Left ventricle myocardium inferior (tissue), 1 donor: ENCODE measurements at regions not wholly inside any gene's neighbourhood (a gene's known extent, or its start where the extent isn't known, plus 50 kb on each side); places are given as distances from the start of the nearest gene placed in this dataset.

Source experiments
- DNase-seq: peaks from one replicate; pipeline ENCODE4 v3.0.0-alpha.2; 2020
- H3K27ac ChIP-seq: fragments of 200-600 bp; replicated peaks from 2 replicates; pipeline ENCODE4 v1.8.0; 2021
- H3K27me3 ChIP-seq: fragments of 200-600 bp; 2 replicates; pipeline ENCODE4 v1.8.0; 2021; ENCODE audit warnings: low read depth
- H3K36me3 ChIP-seq: fragments of 200-600 bp; 2 replicates; pipeline ENCODE4 v1.8.0; 2021
- H3K4me1 ChIP-seq: fragments of 200-600 bp; 2 replicates; pipeline ENCODE4 v1.8.0; 2021
- H3K4me3 ChIP-seq: fragments of 200-600 bp; 2 replicates; pipeline ENCODE4 v1.8.0; 2021; ENCODE audit warnings: mild to moderate bottlenecking, moderate library complexity
- H3K9me3 ChIP-seq: fragments of 200-600 bp; replicated peaks from 2 replicates; pipeline ENCODE4 v1.8.0; 2021
- CTCF ChIP-seq: fragments of 200-600 bp; IDR thresholded peaks from 2 replicates; pipeline ENCODE4 v1.8.0; 2021; ENCODE audit warnings: antibody characterized with exemption, mild to moderate bottlenecking, borderline replicate concordance
- intact Hi-C: fragments of 100-400 bp; cut with micrococcal nuclease; formaldehyde crosslinking; loops from one replicate; pipeline ENCODE4 v1.11.0; 2022
- donor health status: DM: no; HTN: yes; CAD: no; lungs with severe emphysema.

- H3K9me3 ChIP-seq: no peaks in the 10 kb centered on the region
- no peak overlapping the region for H3K4me3 ChIP-seq
- no peak overlapping the region for H3K27ac ChIP-seq
- TF ChIP-seq CTCF: no peak
- DNase-seq: no peak
- H3K36me3 ChIP-seq: no peaks in the 10 kb centered on the region
- intact Hi-C loops: no loop called here
- no peaks in the 10 kb centered on the region for H3K27me3 ChIP-seq
- H3K4me1 ChIP-seq: no peaks in the 10 kb centered on the region
Measured at GRCh38 chr2:221662689-221663391, 90.7 kb upstream of the EPHA4 start.

- DNase-seq: no peak
- peaks cover 32% of the 10 kb centered on the region for H3K27me3 ChIP-seq
- TF ChIP-seq CTCF: no peak
- H3K9me3 ChIP-seq: no peaks in the 10 kb centered on the region
- no peak overlapping the region for H3K4me3 ChIP-seq
- no peaks in the 10 kb centered on the region for H3K4me1 ChIP-seq
- H3K27ac ChIP-seq: no peak overlapping the region
- H3K36me3 ChIP-seq: no peaks in the 10 kb centered on the region
- intact Hi-C loops: no loop called here
Measured at GRCh38 chr2:221657806-221658205, 85.7 kb upstream of the EPHA4 start.

GRCh38 chr2:221655300-221655699, 83.2 kb upstream of the EPHA4 start:
- no peaks in the 10 kb centered on the region for H3K4me1 ChIP-seq
- H3K9me3 ChIP-seq: no peaks in the 10 kb centered on the region
- peaks cover 38% of the 10 kb centered on the region for H3K27me3 ChIP-seq
- intact Hi-C loops: no loop called here
- no peak overlapping the region for H3K4me3 ChIP-seq
- H3K36me3 ChIP-seq: no peaks in the 10 kb centered on the region
- DNase-seq: no peak
- H3K27ac ChIP-seq: no peak overlapping the region
- no peak for TF ChIP-seq CTCF

GRCh38 chr2:221653182-221653581, 81.1 kb upstream of the EPHA4 start:
- no peak overlapping the region for H3K4me3 ChIP-seq
- no peaks in the 10 kb centered on the region for H3K36me3 ChIP-seq
- intact Hi-C loops: no loop called here
- H3K27ac ChIP-seq: no peak overlapping the region
- H3K9me3 ChIP-seq: no peaks in the 10 kb centered on the region
- DNase-seq: no peak
- H3K4me1 ChIP-seq: no peaks in the 10 kb centered on the region
- H3K27me3 ChIP-seq: peaks cover 38% of the 10 kb centered on the region
- TF ChIP-seq CTCF: no peak

- Histone ChIP-seq H3K4me1 (no peaks in the 10 kb centered on the region), H3K36me3 (no peaks in the 10 kb centered on the region), H3K27me3 (peaks cover 19% of the 10 kb centered on the region), H3K9me3 (no peaks in the 10 kb centered on the region), H3K4me3 (no peak overlapping the region), H3K27ac (no peak overlapping the region)
- TF ChIP-seq CTCF: no peak
- DNase-seq: peak; percentile 18
- intact Hi-C loops: no loop called here
Measured at GRCh38 chr2:221649051-221649775, 77.1 kb upstream of the EPHA4 start.
